ENCODE measurements at regions not wholly inside any gene's neighbourhood (a gene's known extent, or its start where the extent isn't known, plus 50 kb on each side); places are given as distances from the start of the nearest gene placed in this dataset.

GRCh38 chr13:77389625-77390000 lies 62.7 kb upstream of the MYCBP2 start:
- TF ChIP-seq PHF20 (IDR thresholded peaks at IDR 0.05; ENCODE audit: partially characterized antibody), result no peak
- no peak for TF ChIP-seq STAG1 (CRISPR knock-in tag; IDR thresholded peaks at IDR 0.05; ENCODE audit: borderline replicate concordance)
- TF ChIP-seq SREBF2 (CRISPR knock-in tag; IDR thresholded peaks at IDR 0.05), result no peak
- no peak for TF ChIP-seq PYGO2 (tag; IDR thresholded peaks at IDR 0.05)
- TF ChIP-seq ETS2 (tag; IDR thresholded peaks at IDR 0.05; ENCODE audit: borderline replicate concordance, poor library complexity, severe bottlenecking), result no peak
- no peak for TF ChIP-seq ZNF239 (CRISPR knock-in tag; IDR thresholded peaks at IDR 0.05)
- no peak for TF ChIP-seq NR2F6 (CRISPR knock-in tag; IDR thresholded peaks at IDR 0.05)
- TF ChIP-seq EP300 (IDR thresholded peaks at IDR 0.05; ENCODE audit: low read length), result no peak
- no peak for TF ChIP-seq FOXK2 (conservative IDR thresholded peaks at IDR 0.05 in 1 of 2, IDR thresholded peaks at IDR 0.05 in 1 of 2; ENCODE audit: low read depth in 2 of 2)
- no peak for TF ChIP-seq POLR2AphosphoS2 (IDR thresholded peaks at IDR 0.05; ENCODE audit: low read length)
- TF ChIP-seq HCFC1 (IDR thresholded peaks at IDR 0.05; ENCODE audit: low read depth, low read length), result no peak

All from K562 (cell line).